Embryonic facial prominence (tissue), 1 donor: ENCODE measurements at regions not wholly inside any gene's neighbourhood (a gene's known extent, or its start where the extent isn't known, plus 50 kb on each side); places are given as distances from the start of the nearest gene placed in this dataset.
"Not testable (repeated sequence)": the region's sequence is repeated elsewhere in the genome, so short reads cannot be mapped to it uniquely, and the experiment has no call there.

Experiments
- DNase-seq: peaks from one replicate; pipeline ENCODE4 v3.0.0-alpha.2; 2016; ENCODE audit errors: extremely low spot score

DNA sequence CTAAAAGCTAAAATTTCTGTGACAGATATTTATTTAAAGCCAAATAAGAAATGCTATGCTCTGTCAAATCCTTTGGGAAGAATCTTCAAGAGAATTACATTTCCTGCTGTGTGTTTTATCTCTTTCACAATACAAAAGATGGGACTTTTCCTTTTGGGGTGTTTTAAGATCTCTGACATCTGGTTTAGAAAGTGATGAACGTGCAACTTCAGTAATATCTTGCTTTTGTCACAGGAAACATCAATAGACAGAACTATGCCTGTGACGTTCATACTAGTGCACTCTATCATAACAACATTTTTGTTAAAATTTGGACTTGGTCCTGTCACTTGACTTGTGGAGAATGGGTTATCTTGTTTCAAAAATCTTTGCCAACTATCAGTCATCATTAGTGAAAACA lies 195.7 kb upstream of the KCNMB2 start:
- DNase-seq: no peak

DNA sequence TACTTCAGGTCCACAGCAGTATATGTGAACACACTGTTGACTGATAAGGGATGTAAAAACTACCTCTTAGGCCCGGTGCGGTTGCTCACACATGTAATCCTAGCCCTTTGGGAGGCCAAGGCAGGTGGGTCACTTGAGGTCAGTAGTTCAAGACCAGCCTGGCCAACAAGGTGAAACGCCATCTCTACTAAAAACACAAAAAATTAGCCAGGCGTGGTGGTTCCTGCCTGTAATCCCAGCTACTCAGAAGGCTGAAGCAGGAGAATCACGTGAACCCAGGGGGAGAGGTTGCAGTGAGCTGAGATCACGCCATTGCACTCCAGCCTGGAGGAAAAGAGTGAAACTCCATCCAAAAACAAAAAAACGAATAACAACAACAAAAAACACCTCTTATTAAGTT lies 194.6 kb upstream of the KCNMB2 start:
- DNase-seq: no peak

DNA sequence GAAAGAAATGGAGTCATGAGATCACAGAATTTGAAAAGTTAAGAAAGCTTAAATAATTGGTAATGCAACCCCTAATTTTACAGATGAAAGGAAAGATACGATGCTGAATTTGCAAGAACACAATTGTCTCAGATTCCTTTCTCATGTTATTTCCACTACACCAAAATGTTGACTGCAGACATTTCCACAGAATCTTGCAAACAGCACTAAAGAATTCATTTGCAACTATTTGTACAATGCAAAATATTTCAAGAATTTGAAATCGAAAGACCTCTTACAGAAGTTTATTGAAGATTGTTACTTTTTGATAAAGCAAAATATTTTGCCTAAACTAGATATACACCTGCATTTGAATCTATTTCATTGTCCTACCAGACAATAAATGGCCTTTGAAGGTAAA lies 194.1 kb upstream of the KCNMB2 start:
- DNase-seq: no peak

DNA sequence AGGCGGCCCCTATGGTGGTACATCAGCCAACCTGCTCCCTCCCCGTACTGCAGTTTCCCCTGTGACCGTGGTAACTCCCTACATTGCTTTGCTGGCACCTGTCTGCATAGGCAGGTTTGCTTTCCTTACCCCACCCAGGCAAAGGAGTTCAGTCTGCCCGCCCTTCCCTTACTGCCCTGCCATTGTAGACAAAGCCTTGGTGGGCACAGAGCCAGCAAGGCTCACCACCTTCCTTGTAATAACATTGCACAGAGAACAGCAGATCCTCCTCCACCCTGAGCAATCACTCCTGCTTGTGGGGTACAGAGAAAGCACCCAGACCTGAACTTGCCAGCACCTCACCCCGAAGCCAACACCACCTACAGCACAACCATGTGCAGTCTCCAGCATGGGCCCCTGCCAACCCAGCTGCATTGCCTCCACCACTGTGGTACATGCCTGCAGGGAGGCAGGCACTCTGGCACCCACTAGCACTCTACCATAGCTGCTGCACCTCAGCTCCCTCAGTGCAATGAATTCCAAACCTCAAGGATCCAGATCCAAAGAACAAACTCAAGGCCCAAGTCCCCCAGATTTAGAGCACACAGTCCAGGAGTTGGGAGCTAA lies 192.7 kb upstream of the KCNMB2 start:
- no peak for DNase-seq

DNA sequence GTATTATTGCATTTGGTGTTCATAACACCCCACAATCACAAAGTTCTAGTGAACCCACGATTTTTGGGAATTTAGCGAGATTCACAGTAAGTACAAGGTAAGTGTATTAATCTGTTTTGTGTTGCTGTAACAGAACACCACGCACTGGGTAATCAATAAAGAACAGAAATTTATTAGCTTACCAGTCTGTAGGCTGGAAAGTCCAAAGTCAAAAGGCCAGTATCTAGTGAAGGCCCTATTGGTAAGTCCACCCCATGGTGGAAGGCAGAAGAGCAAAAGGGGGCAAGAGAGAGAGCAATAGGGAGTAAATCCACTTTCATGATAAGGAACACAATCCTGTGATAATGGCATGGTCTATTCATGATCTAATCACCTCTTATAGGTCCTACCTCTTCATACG lies 190.3 kb upstream of the KCNMB2 start:
- no peak for DNase-seq

DNA sequence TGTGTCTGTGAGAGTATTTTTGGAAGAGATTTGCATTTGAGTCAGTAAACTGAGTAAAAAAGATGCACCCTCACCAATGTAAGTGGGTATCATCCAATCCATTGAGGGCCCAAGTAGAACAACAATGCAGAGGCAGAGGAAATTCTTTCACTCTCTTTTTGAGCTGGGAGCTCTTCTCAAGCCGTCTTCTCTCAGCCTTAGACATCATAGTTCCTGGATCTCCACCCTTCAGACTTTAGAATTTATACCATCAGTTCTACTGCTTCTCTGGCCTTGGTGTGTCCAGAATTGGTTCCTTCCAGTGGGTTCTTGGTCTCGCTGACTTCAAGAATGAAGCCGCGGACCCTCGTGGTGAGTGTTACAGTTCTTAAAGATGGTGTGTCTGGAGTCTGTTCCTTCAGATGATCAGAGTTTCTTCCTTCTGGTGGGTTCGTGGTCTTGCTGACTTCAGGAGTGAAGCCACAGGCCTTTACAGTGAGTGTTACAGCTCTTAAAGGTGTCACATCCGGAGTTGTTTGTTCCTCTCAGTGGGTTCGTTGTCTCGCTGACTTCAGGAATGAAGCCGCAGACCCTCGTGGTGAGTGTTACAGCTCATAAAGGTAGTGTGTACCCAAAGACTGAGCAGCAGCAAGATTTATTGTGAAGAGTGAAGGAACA lies 187.5 kb upstream of the KCNMB2 start:
- DNase-seq: not testable (repeated sequence)

DNA sequence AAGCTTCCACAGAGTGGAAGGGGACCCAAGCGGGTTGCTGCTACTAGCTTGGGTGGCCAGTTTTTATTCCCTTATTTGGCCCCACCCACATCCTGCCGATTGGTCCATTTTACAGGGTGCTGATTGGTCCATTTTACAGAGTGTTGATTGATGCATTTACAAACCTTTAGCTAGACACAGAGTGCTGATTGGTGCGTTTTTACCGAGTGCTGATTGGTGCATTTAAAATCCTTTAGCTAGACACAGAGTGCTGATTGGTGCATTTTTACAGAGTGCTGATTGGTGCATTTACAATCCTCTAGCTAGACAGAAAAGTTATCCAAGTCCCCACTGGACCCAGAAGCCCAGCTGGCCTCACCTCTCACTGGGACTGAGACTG lies 187.0 kb upstream of the KCNMB2 start:
- DNase-seq: not testable (repeated sequence)

DNA sequence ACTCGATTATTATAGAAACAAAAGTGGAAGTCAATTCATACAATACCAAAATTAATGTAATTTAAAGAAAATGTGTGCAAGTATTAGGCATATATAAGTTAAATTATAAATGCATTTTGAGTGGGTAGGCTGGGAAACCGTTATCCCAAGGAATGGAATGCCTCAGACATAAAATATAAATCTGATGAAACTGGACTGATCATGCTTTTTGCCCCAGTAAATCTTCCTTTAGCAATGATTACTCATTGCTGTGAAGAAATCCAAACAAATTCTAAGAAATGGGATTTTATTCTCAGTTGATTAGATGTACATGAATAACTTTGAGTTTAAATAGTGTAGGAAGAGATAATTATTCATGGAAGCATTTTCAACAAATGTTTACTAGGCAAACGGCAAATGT lies 185.5 kb upstream of the KCNMB2 start:
- DNase-seq: no peak

DNA sequence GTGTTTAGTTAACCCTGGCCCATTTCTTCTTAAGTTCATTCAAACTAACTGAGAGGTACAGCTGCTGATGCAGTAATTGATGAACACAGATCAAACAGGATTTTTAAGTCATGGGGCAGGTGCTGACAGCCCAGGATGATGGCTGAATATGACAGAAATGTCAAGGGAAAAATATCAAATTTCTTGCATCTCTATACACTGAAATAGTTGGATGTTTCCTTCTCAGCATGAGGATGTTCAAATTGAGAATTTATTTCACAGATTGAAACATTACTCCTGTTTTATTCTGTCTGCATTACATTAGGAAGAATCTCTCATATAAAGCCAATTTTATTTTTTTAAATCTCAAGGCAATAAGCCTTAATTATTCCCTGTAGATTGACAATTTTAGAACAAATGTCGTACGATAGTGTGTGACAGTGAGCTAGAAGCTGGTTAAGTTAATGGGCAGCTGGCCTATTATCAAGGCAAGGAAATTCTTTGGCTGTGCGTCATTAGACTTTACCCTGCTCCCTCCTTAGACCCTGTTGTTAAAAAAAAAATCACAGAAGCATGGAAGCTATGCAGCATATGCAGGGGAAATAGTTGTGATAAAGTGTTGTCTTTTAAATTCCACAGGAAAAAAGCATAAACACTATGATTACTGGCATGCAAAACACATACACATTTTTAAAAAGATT lies 183.8 kb upstream of the KCNMB2 start:
- no peak for DNase-seq

DNA sequence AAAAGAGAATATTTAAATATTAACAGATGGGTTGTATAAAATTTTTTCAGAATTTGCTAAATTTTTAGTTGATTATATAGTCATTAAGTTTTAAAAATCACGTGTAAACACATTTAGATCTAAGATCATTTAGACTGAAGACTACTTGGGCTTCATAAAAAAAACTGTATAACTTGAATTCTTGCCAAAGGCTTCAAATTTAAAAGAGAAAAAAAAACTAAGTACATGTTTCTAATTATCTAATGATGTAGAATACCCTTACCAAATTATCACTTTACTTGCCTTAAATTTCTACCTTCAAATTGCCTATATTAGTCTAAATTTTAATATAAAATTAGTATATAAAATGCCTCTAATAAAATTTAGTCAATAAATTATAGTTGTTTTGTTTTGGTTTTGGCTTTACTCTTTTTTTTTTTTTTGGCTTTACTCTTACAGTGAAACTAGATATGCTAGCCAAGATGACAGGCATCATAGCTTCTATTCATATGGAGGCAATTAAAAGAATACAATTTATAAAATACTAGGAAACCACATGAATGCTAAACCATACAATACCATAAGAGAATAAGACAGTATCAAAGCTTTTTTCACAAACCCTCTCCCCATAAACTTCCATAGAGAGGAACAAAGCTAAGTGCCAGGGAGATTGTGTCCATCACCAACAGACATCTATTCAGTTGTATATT lies 183.1 kb upstream of the KCNMB2 start:
- no peak for DNase-seq

DNA sequence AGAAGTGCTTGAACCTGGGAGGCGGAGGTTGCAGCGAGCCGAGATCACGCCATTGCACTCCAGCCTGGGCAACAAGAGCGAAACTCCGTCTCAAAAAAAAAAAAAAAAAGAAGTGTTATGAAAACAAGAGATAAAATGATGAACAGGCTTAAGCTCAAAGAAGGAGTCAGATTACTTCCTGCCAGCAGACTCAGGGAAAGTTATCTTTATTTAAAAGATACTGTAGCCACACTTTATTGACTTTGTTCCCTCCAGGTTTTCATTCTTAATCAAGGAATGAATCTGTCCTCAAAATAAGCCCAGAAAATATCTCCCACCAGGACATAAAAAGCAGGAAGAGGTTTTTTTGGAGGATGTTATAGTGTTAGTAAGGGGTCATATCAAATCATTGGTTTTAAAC lies 176.5 kb upstream of the KCNMB2 start:
- DNase-seq: no peak

DNA sequence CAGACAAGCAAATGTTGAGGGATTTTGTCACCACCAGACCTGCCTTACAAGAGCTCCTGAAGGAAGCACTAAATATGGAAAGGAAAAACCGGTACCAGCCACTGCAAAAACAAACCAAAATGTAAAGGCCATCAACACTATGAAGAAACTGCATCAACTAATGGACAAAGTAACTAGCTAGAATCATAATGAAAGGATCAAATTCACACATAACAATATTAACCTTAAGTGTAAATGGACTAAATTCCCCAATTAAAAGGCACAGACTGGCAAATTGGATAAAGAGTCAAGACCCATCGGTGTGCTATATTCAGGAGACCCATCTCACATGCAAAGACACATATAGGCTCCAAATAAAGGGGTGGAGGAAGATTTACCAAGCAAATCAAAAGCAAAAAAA lies 173.2 kb upstream of the KCNMB2 start:
- DNase-seq: not testable (repeated sequence)

DNA sequence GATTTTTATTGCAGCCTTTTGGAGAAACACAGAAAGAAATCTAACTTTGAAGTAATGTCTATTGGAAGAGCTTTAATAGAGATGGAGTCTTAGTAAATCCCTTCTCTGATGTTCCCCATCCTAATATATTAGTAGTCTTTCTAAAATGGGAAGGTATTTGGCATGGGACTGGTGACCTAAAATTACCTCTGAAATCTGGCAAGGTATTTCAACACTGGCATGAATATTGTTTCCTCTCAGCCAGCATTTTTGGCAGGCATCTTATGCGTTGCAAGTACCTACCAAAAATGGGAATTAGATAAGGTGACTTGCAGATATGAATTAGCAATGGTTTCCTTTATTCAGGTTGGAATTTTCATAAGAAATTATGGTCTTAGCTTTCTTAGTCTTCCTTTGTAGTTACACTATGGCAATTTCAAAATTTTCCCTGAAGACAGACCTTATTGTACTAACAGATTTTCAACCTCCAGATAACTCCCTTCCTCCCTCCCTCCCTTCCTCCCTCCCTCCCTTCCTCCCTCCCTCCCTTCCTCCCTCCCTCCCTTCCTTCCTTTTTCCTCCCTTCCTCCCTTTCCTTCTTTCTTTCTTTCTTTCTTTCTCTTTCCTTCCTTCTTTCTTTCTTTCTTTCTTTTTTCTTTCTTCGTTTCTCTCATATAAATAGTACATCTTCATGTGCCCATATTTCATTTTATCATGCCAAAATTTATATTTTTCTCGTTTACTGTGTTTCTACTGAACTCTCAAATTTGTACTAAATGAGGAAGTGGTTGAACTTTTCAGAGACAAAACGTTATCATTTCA lies 168.2 kb upstream of the KCNMB2 start:
- DNase-seq: no peak

DNA sequence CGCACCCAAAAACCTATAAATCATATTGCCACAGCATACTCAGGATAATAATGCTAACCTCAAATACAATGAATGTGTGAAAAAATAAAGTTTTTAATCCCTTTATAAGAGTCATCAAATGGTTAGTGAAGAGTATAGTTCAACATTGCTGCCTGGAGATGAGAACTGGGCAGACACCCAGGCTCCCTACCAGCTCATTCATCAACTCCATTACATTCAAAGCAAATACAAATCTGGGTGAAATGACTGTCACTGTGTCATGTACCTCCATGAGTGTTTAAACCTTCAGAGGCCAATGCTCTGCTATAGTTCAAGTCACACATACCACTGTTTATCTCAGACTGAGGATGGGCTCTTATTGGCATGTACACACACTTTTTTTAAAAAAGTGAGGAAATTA lies 167.2 kb upstream of the KCNMB2 start:
- no peak for DNase-seq

DNA sequence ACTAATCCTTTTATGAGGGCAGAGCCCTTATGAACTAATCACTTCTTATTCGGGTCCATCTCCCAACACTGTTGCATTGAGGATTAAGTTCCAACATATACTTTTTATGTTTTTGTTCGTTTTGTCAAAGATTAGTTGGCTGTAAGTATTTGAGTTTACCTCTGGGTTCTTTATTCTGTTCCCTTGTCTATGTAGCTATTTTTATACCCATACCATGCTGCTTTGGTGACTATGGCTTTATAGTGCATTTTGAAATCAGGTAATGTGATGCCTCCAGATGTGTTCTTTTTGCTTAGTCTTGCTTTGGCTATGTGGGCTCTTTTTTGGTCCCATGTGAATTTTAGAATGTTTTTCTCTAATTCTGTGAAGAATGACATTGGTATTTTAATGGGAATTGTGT lies 166.4 kb upstream of the KCNMB2 start:
- no peak for DNase-seq

DNA sequence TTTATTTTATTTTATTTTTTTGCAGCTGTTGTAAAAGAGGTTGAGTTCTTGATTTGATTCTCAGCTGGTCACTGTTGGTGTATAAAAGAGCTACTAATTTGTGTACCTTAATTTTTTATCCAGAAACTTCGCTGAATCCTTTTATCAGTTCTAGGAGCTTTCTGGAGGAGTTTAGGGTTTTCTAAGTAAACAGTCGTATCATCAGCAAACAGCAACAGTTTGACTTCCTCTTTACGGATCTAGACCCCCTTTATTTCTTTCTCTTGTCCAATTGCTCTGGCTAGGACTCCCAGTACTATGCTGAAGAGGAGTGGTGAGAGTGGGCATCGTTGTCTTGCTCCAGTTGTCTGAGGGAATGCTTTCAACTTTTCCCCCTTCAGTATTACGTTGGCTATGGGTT lies 165.8 kb upstream of the KCNMB2 start:
- DNase-seq: no peak

DNA sequence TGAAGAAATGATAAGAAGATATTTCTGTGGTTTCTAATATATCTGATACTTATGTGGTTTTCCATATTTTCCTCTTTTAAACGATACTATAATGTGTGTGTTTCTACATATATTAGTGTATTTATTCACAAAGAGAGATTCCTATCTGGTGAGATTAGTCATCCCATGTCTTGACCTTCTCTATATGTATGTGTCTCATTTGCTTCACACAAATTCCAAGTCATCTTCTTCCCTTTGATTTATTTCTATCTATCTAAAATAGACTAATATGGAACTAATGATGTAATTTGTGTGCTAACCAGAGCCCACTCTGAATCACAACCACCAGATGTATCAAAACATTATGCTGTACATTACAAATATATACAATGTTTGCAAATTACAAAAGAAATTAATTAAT lies 154.7 kb upstream of the KCNMB2 start:
- no peak for DNase-seq

DNA sequence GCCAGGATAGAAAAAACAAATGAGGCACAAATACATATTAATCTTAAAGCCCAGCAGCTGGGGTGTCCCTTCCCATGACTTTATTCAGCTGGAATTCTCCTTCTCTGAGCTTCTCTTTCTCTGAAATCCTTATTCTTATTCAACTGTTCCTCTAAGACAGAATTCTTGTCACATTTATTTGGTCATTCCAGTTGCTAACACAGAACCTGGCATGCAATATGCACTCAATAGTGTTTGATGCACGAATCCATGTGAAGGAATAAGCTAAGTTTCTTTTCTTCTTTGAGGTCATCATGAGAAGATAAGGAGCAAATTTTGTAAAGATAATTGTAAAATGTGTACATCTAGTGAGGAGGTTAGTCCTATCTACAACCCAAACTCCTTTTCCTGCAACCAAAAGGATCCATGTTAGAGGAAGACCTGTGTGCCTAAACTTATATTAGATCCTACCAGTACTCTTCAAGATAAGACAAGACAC lies 154.2 kb upstream of the KCNMB2 start:
- DNase-seq: no peak

DNA sequence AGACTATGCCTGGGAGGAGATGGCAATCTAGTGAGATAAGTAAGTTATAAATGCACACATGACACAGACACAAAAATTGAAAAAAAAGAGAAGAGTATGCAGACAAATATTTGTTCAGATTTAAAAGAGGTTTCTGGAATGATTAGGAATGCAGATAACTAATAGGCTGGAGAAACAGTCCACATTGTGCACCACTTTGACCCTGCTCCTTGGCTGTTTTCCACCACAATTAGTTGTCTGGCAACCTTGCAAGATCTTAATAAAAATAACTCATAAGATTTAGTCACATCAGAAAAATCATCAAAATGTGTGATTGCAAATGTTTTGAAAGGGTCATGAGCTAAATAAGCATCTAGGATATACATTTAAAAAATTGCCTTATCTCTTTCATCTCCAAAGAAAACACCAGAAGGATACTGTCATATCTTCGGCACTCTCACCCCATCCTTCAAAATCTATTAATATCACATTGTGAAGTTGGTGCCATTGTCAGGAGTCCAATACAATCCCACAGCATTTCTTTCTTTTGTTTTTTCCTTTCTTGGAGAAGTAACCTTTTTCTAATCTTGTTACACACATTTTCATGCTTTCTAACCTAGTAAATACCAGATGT lies 153.7 kb upstream of the KCNMB2 start:
- DNase-seq: no peak

DNA sequence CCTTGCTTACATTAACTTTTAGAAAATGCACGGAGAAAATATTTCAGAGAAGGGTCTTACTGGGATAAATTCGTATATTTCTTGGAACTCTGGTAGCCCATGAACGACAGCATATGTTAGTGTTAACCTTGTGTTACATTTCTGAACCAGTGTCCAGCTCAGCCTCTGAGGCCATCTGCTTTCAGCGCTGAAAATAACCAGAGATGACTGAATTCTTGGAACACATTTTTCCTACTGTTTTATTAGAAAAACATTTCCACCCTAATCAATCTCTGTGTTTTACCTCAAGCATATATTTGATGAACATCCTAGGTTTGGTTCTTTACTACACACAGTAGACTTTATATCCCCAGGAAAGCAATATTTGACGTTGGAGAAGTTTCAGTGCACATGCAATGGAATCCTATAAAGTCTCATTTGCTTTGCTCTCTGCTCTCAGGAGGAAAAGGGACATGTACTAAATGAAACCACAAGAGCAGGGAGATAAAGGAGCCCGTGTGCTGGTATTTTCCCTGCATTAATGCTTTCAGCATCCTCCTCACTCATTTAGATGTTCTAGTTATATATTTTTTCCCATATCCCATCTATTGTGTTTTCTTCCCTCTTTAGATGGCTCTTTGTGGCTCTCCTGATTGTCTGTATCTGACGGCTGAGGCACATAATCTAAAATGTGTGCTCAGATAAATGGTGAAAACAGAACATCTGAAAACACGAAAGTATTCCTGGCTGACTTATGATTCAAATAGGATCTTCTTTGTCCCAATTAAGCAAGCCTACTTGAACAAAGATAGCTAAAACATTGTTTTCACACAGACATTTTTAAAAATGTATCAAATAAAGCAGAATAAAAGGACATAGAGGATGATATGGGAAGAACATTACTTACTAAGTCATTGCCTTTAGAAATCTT lies 151.7 kb upstream of the KCNMB2 start:
- no peak for DNase-seq
